Right cardiac atrium (tissue), 5 donors: ENCODE measurements at regions not wholly inside any gene's neighbourhood (a gene's known extent, or its start where the extent isn't known, plus 50 kb on each side); places are given as distances from the start of the nearest gene placed in this dataset.

Source experiments
- ATAC-seq, 2 donors: fragments of 200-7000 bp; cut with Tn5 transposase; one replicate each; pipeline versions ENCODE4 v1.8.0 to v1.9.1; 2020; ENCODE audit warnings: moderate library complexity in 2 of 2, mild to moderate bottlenecking in 1 of 2
- DNase-seq, 3 donors: peaks; one replicate each; pipeline ENCODE4 v3.0.0-alpha.2; 2020
- H3K27ac ChIP-seq: one replicate; pipeline ENCODE4 v1.5.1; 2013; ENCODE audit warnings: mild to moderate bottlenecking, low read length, control low read depth, moderate library complexity
- H3K27me3 ChIP-seq: one replicate; pipeline ENCODE4 v1.6.1; 2013; ENCODE audit not compliant: control insufficient read depth, insufficient read depth
- H3K4me1 ChIP-seq: one replicate; pipeline ENCODE4 v1.6.1; 2013; ENCODE audit warnings: low read length; ENCODE audit not compliant: control insufficient read depth, insufficient read depth
- H3K4me3 ChIP-seq: one replicate; pipeline ENCODE4 v1.5.1; 2013; ENCODE audit warnings: low read length, control low read depth
- H3K9me3 ChIP-seq: one replicate; pipeline ENCODE4 v1.6.1; 2013; ENCODE audit warnings: low read length; ENCODE audit not compliant: control insufficient read depth
- WGBS: extraction: QIAGEN DNeasy Blood & Tissue Kit; methylation state at CpG from one replicate; pipeline ENCODE4 v1.1.7; 2013; 5-methylcytosine and 5-hydroxymethylcytosine counted together
- intact Hi-C, 4 donors: fragments of 100-400 bp; cut with DNase I; formaldehyde crosslinking; loops; one replicate each; pipeline versions ENCODE4 v1.11.0 to v1.14.0; 2022 to 2023
- donor health status: healthy with polysubstance abuse.
- donor health status: DM: no; HTN: yes; CAD: no.
- donor health status: DM: no; HTN: no; CAD: no.
- donor health status: DM: no; HTN: yes; CAD: no; lungs with severe emphysema.
- donor health status: DM: yes; HTN: yes; CAD: no.

GRCh38 chr17:72427761-72428109, 306.9 kb downstream of the SOX9 start:
- ATAC-seq (no peak), DNase-seq (no peak)
- no peaks in the 10 kb centered on the region for H3K27me3 ChIP-seq
- WGBS, result 90% methylated on average over 5 of the region's 5 CpGs
- no peaks in the 10 kb centered on the region for H3K4me1 ChIP-seq
- H3K27ac ChIP-seq, result no peak overlapping the region
- no peaks in the 10 kb centered on the region for H3K9me3 ChIP-seq
- intact Hi-C loops, result no loop called here
- H3K4me3 ChIP-seq, result no peak overlapping the region

GRCh38 chr17:72429066-72429638, 308.3 kb downstream of the SOX9 start:
- intact Hi-C loops, result no loop called here
- no peaks in the 10 kb centered on the region for H3K9me3 ChIP-seq
- H3K4me1 ChIP-seq, result no peaks in the 10 kb centered on the region
- ATAC-seq (no peak), DNase-seq (no peak)
- WGBS, result 93% methylated on average over 4 of the region's 4 CpGs
- H3K4me3 ChIP-seq, result no peak overlapping the region
- H3K27ac ChIP-seq, result no peak overlapping the region
- no peaks in the 10 kb centered on the region for H3K27me3 ChIP-seq

- H3K27me3 ChIP-seq, result no peaks in the 10 kb centered on the region
- 81% methylated on average over 20 of the region's 20 CpGs for WGBS
- H3K9me3 ChIP-seq, result no peaks in the 10 kb centered on the region
- H3K27ac ChIP-seq, result no peak overlapping the region
- intact Hi-C loops, result loop anchor here in 1 of 4 donors (10.0 kb wide), 1 partner anchor 56 kb away; no protein-coding TSS in a partner anchor
- H3K4me3 ChIP-seq, result no peak overlapping the region
- no peaks in the 10 kb centered on the region for H3K4me1 ChIP-seq
- ATAC-seq, result peak; percentile 30 to 34
- DNase-seq, result no peak
Observed at GRCh38 chr17:72430611-72431432, 310.0 kb downstream of the SOX9 start.

- H3K4me1 ChIP-seq, result no peaks in the 10 kb centered on the region
Observed at GRCh38 chr17:72432143-72432621, 311.4 kb downstream of the SOX9 start.

GRCh38 chr17:72432881-72433280, 312.1 kb downstream of the SOX9 start:
- H3K4me3 ChIP-seq, result no peak overlapping the region
- no peaks in the 10 kb centered on the region for H3K27me3 ChIP-seq
- DNase-seq (no peak), ATAC-seq (no peak)
- intact Hi-C loops, result loop anchor here in 1 of 4 donors (10.0 kb wide), 1 partner anchor 58 kb away; no protein-coding TSS in a partner anchor
- no peaks in the 10 kb centered on the region for H3K9me3 ChIP-seq
- 60% methylated on average over 4 of the region's 4 CpGs for WGBS
- no peaks in the 10 kb centered on the region for H3K4me1 ChIP-seq
- no peak overlapping the region for H3K27ac ChIP-seq

More at GRCh38 chr17:72432143-72432621, 311.4 kb downstream of the SOX9 start:
- Histone ChIP-seq H3K9me3 (no peaks in the 10 kb centered on the region), H3K27me3 (no peaks in the 10 kb centered on the region), H3K27ac (no peak overlapping the region), H3K4me3 (no peak overlapping the region)
- intact Hi-C loops, result loop anchor here in 1 of 4 donors (10.0 kb wide), 1 partner anchor 57 kb away; no protein-coding TSS in a partner anchor
- DNase-seq (peak in 1 of 3 donors; percentile 44), ATAC-seq (no peak)
- 56% methylated on average over 11 of the region's 11 CpGs for WGBS

GRCh38 chr17:72433797-72434196, 313.0 kb downstream of the SOX9 start:
- DNase-seq, result no peak
- no peaks in the 10 kb centered on the region for H3K9me3 ChIP-seq
- H3K27ac ChIP-seq, result no peak overlapping the region
- intact Hi-C loops, result loop anchor here in 1 of 4 donors (10.0 kb wide), 1 partner anchor 59 kb away; no protein-coding TSS in a partner anchor
- ATAC-seq, result no peak
- H3K4me1 ChIP-seq, result no peaks in the 10 kb centered on the region
- no peaks in the 10 kb centered on the region for H3K27me3 ChIP-seq
- 74% methylated on average over 3 of the region's 3 CpGs for WGBS
- H3K4me3 ChIP-seq, result no peak overlapping the region

- intact Hi-C loops, result loop anchor here in 1 of 4 donors (10.0 kb wide), 1 partner anchor 60 kb away; no protein-coding TSS in a partner anchor
- Histone ChIP-seq H3K27me3 (no peaks in the 10 kb centered on the region), H3K9me3 (no peaks in the 10 kb centered on the region), H3K4me1 (no peaks in the 10 kb centered on the region), H3K27ac (no peak overlapping the region), H3K4me3 (no peak overlapping the region)
- DNase-seq (no peak), ATAC-seq (no peak)
Observed at GRCh38 chr17:72434581-72434980, 313.8 kb downstream of the SOX9 start.

- Histone ChIP-seq H3K9me3 (no peaks in the 10 kb centered on the region), H3K4me3 (no peak overlapping the region), H3K4me1 (no peaks in the 10 kb centered on the region), H3K27ac (no peak overlapping the region), H3K27me3 (no peaks in the 10 kb centered on the region)
- DNase-seq (no peak), ATAC-seq (no peak)
- WGBS, result 87% methylated on average over 9 of the region's 9 CpGs
- intact Hi-C loops, result loop anchor here in 1 of 4 donors (10.0 kb wide), 1 partner anchor 60 kb away; no protein-coding TSS in a partner anchor
Observed at GRCh38 chr17:72434991-72435618, 314.3 kb downstream of the SOX9 start.

- Histone ChIP-seq H3K4me1 (no peaks in the 10 kb centered on the region), H3K9me3 (no peaks in the 10 kb centered on the region), H3K4me3 (no peak overlapping the region), H3K27me3 (no peaks in the 10 kb centered on the region), H3K27ac (no peak overlapping the region)
- ATAC-seq (no peak), DNase-seq (no peak)
- 88% methylated on average over 6 of the region's 6 CpGs for WGBS
- intact Hi-C loops, result loop anchor here in 1 of 4 donors (10.0 kb wide), 1 partner anchor 64 kb away; no protein-coding TSS in a partner anchor
Observed at GRCh38 chr17:72438783-72439182, 318.0 kb downstream of the SOX9 start.

- Histone ChIP-seq H3K4me3 (no peak overlapping the region), H3K27me3 (no peaks in the 10 kb centered on the region), H3K27ac (no peak overlapping the region), H3K9me3 (no peaks in the 10 kb centered on the region), H3K4me1 (no peaks in the 10 kb centered on the region)
- DNase-seq, result no peak
- intact Hi-C loops, result loop anchor here in 1 of 4 donors (10.0 kb wide), 1 partner anchor 65 kb away; no protein-coding TSS in a partner anchor
- ATAC-seq, result no peak
- 73% methylated on average over 12 of the region's 12 CpGs for WGBS
Observed at GRCh38 chr17:72439893-72440502, 319.2 kb downstream of the SOX9 start.
